ENCODE measurements at regions not wholly inside any gene's neighbourhood (a gene's known extent, or its start where the extent isn't known, plus 50 kb on each side); places are given as distances from the start of the nearest gene placed in this dataset.
"Not testable (repeated sequence)": the region's sequence is repeated elsewhere in the genome, so short reads cannot be mapped to it uniquely, and the experiment has no call there.

GRCh38 chr5:38673671-38674071 is 117.2 kb upstream of the LIFR start:
- TF ChIP-seq, protein P1, sequence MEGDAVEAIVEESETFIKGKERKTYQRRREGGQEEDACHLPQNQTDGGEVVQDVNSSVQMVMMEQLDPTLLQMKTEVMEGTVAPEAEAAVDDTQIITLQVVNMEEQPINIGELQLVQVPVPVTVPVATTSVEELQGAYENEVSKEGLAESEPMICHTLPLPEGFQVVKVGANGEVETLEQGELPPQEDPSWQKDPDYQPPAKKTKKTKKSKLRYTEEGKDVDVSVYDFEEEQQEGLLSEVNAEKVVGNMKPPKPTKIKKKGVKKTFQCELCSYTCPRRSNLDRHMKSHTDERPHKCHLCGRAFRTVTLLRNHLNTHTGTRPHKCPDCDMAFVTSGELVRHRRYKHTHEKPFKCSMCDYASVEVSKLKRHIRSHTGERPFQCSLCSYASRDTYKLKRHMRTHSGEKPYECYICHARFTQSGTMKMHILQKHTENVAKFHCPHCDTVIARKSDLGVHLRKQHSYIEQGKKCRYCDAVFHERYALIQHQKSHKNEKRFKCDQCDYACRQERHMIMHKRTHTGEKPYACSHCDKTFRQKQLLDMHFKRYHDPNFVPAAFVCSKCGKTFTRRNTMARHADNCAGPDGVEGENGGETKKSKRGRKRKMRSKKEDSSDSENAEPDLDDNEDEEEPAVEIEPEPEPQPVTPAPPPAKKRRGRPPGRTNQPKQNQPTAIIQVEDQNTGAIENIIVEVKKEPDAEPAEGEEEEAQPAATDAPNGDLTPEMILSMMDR (IDR thresholded peaks at IDR 0.05; ENCODE audit: control insufficient read depth, insufficient read depth, low read depth, low read length, missing control alignments) = no peak
- DNase-seq (ENCODE audit: low read depth) = no peak
- H3K4me3 ChIP-seq (ENCODE audit: control insufficient read depth, low read depth, low read length) = no peak overlapping the region

GRCh38 chr5:38675443-38675842 is 119.0 kb upstream of the LIFR start:
- no peak for DNase-seq (ENCODE audit: low read depth)
- no peak overlapping the region for H3K4me3 ChIP-seq (ENCODE audit: control insufficient read depth, low read depth, low read length)
- TF ChIP-seq, protein P1 (IDR thresholded peaks at IDR 0.05; ENCODE audit: control insufficient read depth, insufficient read depth, low read depth, low read length, missing control alignments) = no peak

GRCh38 chr5:38677636-38678035 is 121.2 kb upstream of the LIFR start:
- no peak overlapping the region for H3K4me3 ChIP-seq (ENCODE audit: control insufficient read depth, low read depth, low read length)
- TF ChIP-seq, protein P1 (IDR thresholded peaks at IDR 0.05; ENCODE audit: control insufficient read depth, insufficient read depth, low read depth, low read length, missing control alignments) = no peak
- no peak for DNase-seq (ENCODE audit: low read depth)

DNA sequence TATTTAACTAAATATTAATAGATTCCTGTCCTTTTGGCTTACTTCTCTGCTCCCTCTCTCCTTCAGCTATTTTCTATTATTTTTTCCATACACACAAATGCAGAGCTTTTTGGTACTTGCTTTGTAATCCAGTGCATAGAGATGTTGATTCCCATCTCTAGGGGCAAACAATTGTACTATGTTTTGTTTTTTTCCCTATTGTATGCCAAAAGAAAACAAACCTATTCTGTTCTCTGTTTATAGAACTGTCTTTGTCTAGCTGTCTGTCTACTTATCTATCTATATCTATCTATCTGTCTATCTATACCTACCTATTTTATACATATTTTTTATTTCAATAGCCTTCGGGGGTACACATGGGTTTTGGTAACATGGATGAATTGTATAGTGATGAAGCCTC is 121.6 kb upstream of the LIFR start:
- H3K4me3 ChIP-seq (ENCODE audit: control insufficient read depth, low read depth, low read length) = no peak overlapping the region
- DNase-seq (ENCODE audit: low read depth) = no peak
- TF ChIP-seq, protein P1 (IDR thresholded peaks at IDR 0.05; ENCODE audit: control insufficient read depth, insufficient read depth, low read depth, low read length, missing control alignments) = no peak

DNA sequence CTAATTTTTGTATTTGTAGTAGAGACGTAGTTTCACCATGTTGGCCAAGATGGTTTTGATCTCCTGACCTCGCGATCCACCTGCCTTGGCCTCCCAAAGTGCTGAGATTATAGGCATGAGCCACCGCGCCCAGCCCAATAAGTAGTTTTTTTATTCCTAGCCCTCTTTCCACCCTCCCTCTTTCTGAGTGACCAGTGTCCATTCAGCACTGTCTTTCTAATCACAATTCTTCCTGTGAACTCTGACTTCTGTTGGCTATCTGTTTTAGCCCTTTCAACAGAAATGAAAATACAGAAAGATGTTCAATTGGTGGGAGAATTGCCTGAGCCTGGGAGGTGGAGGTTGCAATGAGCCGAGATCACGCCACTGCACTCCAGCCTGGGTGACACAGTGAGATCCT is 122.3 kb upstream of the LIFR start:
- not testable (repeated sequence) for DNase-seq (ENCODE audit: low read depth); H3K4me3 ChIP-seq (ENCODE audit: control insufficient read depth, low read depth, low read length)

DNA sequence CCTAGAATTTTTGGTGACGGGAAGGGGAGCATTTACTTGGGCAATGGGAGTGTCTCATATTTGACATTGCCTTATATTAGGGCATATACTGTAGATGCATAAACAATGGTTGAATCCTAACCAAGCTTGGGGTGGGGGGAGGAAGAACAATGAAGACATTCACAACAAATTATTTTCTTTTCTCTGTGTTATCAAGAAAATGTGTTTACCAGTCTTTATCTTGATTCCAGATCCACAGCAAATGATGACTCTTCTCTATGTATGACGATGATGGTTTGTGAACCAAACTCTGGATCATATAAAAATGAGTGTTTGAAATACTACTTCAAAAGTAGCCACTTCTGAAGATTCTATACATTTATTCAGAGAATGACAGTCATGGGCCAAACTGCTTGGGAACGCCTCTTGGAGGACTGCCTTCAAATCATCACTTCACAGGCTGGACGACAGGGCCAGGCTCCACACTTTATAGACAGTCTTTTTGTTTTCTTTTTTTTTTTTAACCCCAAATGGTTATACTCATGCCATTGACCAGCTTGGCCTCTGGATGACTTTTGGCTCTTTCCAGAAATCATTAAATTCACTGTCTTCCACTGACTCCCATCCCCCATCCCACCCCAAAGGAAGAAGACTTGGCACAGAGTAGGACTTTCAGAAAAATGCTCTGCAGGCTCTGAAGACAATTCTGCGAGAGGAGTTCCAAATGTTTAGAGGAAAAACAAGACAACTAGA is 123.8 kb upstream of the LIFR start:
- TF ChIP-seq, protein P1 (IDR thresholded peaks at IDR 0.05; ENCODE audit: control insufficient read depth, insufficient read depth, low read depth, low read length, missing control alignments) = no peak
- DNase-seq (ENCODE audit: low read depth) = no peak
- no peak overlapping the region for H3K4me3 ChIP-seq (ENCODE audit: control insufficient read depth, low read depth, low read length)

- TF ChIP-seq, protein P1 (IDR thresholded peaks at IDR 0.05; ENCODE audit: control insufficient read depth, insufficient read depth, low read depth, low read length, missing control alignments) = no peak
- H3K4me3 ChIP-seq (ENCODE audit: control insufficient read depth, low read depth, low read length) = no peak overlapping the region
- DNase-seq (ENCODE audit: low read depth) = no peak
Measured at GRCh38 chr5:38681029-38681706, 124.7 kb upstream of the LIFR start.
